GM12874 (cell line): ENCODE measurements at regions not wholly inside any gene's neighbourhood (a gene's known extent, or its start where the extent isn't known, plus 50 kb on each side); places are given as distances from the start of the nearest gene placed in this dataset.

Experiments
- TF ChIP-seq, protein P1 (sequence below): IDR thresholded peaks from 2 replicates; pipeline ENCODE4 v1.5.1; 2011; ENCODE audit warnings: low read depth, mild to moderate bottlenecking, control low read depth, low read length, moderate library complexity; ENCODE audit not compliant: insufficient read depth

DNA sequence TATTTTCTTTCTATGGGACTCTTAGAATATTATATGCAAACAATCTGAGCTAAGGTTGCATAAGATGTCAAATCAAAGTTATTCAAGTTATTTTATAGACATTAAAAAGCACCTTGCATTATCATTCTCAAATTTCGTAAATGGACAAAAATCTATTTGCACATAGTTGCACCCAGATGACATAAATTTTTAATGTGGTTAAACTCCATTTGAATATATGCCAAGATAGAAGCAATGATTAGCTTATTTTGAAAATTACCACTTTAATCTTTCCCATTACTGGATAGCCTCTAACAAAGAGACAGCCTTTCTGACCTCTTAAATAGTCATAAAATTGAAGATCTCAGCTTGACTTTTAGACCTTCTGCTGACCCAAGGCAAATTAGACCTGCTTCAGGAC, 386.8 kb downstream of the RAPGEF2 start:
- TF ChIP-seq, protein P1, sequence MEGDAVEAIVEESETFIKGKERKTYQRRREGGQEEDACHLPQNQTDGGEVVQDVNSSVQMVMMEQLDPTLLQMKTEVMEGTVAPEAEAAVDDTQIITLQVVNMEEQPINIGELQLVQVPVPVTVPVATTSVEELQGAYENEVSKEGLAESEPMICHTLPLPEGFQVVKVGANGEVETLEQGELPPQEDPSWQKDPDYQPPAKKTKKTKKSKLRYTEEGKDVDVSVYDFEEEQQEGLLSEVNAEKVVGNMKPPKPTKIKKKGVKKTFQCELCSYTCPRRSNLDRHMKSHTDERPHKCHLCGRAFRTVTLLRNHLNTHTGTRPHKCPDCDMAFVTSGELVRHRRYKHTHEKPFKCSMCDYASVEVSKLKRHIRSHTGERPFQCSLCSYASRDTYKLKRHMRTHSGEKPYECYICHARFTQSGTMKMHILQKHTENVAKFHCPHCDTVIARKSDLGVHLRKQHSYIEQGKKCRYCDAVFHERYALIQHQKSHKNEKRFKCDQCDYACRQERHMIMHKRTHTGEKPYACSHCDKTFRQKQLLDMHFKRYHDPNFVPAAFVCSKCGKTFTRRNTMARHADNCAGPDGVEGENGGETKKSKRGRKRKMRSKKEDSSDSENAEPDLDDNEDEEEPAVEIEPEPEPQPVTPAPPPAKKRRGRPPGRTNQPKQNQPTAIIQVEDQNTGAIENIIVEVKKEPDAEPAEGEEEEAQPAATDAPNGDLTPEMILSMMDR: no peak

- TF ChIP-seq, protein P1: no peak
These were observed 392.8 kb downstream of the RAPGEF2 start for GRCh38 chr4:159495515-159496236.

DNA sequence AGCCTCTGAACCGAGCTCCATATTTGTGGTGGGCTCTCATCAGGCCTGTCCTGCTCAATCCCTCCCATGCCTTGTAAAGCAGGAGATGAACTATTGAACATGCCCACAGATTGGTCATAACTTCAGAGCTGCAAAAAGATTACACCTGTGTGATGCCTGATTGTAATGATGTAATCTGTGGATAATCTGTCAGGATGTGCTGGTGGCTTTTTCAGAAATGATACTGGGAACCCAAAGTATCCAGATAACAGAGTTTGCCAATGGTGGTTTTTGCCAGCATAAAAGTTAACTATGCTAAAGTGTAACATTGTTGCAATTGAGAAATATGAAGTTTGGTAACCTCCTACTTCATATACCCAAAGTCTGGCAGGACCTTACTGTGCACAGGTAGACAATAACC, 393.4 kb downstream of the RAPGEF2 start:
- TF ChIP-seq, protein P1: no peak

DNA sequence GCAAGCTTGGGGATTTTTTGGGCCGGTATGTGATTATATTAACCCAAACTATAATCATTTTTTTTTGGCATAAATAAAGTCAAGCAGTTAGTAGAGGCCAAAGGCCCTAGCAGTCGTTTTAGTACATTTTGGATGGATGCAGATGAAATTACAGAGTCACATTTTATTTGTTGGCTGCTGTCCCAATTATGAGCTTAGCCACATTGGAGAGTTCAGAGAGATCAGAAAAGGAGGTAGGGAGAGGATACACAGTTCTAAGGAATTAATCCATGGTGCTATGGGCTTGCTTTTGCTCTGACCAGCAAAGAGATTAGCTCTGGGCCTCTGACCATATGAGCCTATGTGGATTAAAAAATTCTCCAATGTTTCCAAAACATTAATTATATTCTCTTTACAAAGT, 395.1 kb downstream of the RAPGEF2 start:
- TF ChIP-seq, protein P1: no peak

DNA sequence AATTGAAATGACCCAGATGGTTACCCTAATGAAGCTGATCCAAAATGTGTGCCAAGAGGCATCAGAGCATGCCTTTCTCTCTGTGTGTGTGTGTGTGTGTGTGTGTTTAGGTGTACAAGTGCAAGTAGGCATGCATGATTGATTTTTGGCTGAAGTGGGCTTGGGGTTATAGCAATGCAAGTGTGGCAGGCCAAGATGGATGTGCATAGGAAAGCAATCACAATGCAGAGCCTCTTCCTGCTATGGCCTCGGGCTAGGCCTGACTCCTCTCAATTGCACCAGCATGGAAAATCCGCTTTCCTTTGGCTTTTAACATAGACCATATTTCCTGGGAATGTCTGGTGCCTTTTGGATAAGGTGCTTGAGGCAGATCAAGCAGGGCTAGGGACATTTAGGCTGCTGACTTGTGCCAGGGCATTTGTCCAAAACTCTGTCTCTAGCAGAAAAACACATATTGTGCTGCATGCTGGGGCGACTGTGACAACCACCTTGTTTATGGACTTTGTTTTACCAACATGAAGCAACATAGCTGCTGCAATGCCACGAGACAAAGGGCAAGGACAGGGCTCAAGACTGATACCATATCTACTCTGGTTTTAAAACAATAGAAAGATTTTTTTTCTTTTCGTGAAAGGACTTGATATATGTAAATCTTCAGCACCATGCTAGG, 395.7 kb downstream of the RAPGEF2 start:
- TF ChIP-seq, protein P1: no peak

GRCh38 chr4:159500861-159501260, 398.0 kb downstream of the RAPGEF2 start:
- TF ChIP-seq, protein P1: no peak

DNA sequence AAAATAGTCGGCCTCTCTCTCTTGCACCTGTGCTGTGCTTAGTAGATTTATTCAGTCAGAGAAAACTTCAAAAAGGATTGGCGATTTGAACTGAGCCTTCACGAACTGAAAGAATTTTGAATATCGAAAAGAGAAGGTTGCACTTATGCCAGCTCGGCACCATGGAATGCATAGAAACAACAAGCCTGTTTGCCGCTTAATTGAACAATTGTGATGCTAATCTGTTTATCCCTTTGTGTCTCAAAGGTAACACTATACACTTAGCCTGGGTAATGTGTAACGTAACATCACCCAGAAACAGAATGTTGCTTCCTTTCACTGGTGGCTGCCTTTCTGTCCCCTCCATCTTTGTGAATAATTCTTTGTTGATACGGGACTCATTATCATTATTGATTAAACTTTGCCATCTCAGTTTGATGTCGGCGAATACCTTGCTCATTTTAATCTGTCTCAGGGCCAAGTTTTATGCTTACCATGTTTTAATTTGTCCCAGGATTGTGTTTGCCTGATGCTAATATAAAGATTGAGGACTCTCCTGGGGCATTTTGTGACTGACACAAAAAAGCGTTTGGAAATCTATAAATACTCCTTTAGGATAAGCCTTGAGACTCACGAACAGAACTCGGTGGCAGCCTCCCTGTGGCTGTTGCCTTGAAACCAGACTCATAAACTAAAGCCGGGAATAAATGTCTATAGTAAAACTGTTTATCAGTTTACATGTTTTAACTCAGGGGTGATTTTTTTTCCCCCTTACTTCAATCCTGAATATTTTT, 400.5 kb downstream of the RAPGEF2 start:
- TF ChIP-seq, protein P1: no peak
